GM10847 (cell line): ENCODE measurements at regions not wholly inside any gene's neighbourhood (a gene's known extent, or its start where the extent isn't known, plus 50 kb on each side); places are given as distances from the start of the nearest gene placed in this dataset.

ENCODE experiments used
- POLR2A ChIP-seq: IDR thresholded peaks from 2 replicates; pipeline ENCODE4 v1.6.1; 2011; ENCODE audit not compliant: insufficient read length; ENCODE audit errors: extremely low read depth

- no peak for TF ChIP-seq POLR2A
Observed at GRCh38 chr7:68998136-68998535, 600.1 kb upstream of the AUTS2 start.

DNA sequence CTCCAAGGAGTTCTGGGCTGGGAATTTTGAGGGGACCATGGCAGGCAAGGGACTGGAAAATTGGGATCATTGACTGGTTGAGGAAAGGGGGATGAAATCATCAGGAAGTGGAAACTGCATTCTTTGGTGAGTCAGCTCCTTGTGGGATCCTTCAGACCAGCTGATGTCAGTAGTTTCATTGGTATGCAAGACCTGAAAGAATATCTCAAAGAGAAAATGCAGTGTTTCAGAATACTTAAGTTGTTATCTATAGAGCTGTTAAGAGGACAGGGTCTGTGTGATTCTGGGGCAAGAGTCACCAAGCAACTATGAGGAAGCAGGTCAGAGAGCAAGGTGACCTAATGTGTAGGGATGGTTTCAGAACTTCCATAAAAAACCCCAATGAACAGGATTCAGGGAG lies 595.9 kb upstream of the AUTS2 start:
- no peak for TF ChIP-seq POLR2A

- no peak for TF ChIP-seq POLR2A
Observed at GRCh38 chr7:69012149-69012548, 586.1 kb upstream of the AUTS2 start.

- TF ChIP-seq POLR2A = no peak
Observed at GRCh38 chr7:69017208-69017607, 581.1 kb upstream of the AUTS2 start.

DNA sequence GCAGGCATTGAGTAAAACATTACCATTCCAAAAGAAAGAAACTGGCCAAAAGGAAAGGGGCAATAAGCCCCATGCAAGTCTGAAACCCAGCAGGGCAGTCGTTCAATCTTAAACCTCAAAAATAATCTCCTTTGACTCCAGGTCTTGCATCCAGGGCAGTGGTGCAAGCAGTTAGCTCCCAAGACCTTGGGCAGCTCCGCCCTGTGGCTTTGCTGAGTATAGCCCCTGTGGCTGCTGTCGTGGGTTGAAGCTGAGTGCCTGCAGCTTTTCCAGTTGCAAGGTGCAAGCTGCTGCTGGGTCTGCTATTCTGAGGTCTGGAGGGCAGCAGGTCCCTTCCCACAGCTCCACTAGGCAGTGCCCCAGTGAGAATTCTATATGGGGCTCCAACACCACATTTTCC lies 580.1 kb upstream of the AUTS2 start:
- no peak for TF ChIP-seq POLR2A

DNA sequence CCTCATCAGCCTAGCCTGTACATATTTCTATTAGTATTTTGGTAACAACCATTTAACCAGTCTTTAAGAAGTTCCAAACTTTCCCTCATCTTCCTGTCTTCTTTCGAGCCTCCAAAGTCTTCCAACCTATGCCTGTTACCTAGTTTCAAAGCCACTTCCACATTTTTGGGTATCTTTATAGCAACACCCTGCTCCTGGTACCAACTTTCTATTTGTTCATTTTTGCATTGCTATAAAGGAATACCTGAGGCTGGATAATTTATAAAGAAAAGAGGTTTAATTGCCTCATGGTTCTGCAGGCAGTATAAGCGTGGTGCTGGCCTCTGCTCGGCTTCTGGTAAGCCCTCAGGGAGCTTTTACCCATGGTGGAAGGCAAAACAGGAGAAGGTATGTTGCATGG lies 578.8 kb upstream of the AUTS2 start:
- TF ChIP-seq POLR2A = no peak

- TF ChIP-seq POLR2A = no peak
Observed at GRCh38 chr7:69020536-69020935, 577.7 kb upstream of the AUTS2 start.

DNA sequence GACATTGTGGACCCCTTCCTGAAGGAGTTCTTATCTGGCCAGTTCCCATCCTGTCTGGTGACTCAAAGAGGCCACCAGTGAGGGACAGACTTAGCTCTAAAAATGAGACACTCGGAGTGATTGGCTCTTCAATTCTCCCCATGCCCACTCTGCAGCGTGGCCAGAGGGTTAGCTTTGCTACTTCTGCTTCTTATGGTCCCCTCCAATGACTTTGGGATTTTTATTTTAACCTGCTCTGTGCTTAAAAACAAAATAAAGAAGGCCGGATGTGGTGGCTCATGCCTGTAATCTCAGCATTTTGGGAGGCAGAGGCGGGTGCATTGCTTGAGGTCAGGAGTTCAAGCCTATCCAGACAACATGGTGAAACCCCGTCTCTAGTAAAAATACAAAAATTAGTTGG lies 573.0 kb upstream of the AUTS2 start:
- no peak for TF ChIP-seq POLR2A

- no peak for TF ChIP-seq POLR2A
Observed at GRCh38 chr7:69032848-69033247, 565.4 kb upstream of the AUTS2 start.

DNA sequence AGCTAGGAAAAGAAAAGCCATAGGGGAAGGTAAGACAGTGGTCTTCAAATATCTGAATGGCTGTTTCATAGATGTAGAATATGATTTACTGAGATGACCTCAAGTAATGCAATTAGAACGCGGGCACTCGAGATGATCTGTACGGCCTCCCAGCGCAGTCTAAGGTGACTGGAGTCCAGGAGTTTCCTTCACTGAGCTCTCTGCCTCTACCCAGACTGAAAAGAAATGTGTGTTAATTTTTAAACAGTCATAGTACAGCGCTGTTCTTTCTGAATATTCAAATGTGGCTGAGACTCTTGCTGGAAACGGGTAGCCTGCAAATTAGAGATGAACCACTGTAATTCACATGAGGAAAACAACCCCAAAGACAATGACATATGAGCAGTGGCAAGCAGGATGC lies 562.4 kb upstream of the AUTS2 start:
- no peak for TF ChIP-seq POLR2A

- TF ChIP-seq POLR2A = no peak
Observed at GRCh38 chr7:69036301-69036700, 562.0 kb upstream of the AUTS2 start.

- TF ChIP-seq POLR2A = no peak
Observed at GRCh38 chr7:69038915-69039314, 559.4 kb upstream of the AUTS2 start.

DNA sequence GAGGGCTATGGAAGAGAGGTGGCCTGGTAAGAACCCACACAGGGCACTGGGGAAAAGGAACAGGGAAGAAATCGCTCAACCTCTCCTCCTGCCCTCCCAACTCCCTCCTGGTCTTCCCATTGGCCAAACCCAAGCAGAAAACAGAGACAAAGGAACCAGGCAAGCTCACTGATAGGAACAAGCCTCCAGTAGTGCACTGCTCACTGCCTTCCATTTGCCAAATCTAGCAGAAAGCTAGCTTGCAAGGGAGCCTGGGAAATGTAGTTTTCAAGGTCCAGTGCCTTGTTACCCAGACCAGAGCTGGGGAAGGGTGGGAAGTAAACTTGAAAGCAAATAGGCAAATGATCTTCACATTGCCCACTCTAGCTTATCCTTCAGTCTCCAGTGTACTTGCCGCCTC lies 556.1 kb upstream of the AUTS2 start:
- TF ChIP-seq POLR2A = no peak

GRCh38 chr7:69047151-69047754 lies 551.0 kb upstream of the AUTS2 start:
- TF ChIP-seq POLR2A = no peak

DNA sequence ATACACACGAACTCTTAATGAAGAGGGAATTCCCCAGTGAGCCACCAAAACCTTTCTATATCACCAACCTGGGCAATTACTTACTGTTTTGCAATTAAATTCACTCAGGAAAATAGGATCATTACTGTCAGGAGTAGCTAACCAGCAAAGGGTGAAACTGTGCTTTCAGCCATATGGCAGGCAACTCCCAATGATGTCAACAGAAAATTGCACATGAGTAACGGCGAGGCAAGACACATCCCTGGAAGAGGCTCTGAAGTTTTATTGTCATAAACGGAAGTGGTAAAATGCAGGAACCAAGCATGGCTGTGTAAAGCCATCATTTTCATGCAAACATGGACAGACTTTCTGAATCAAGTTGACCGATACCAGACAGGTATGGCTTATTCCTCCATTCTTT lies 548.9 kb upstream of the AUTS2 start:
- no peak for TF ChIP-seq POLR2A

DNA sequence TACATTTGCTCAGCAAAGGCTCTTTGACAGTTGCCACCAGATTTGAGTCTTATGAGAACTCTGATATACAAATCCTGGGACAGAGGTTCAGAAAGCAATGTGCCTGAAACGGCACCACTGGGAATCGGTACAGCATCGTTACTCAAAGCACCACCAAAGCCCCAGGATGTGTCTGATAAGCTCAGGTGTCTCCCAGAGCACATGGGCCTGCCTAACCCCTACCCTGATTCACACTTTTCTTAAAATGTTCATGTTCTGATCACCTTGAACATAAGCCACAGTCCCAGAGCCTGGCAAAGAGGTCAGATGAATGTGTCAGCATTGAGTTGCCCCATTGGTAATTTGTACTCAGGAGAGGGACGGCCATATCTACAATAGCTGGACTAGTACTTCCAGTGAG lies 545.8 kb upstream of the AUTS2 start:
- TF ChIP-seq POLR2A = no peak

- TF ChIP-seq POLR2A = no peak
Observed at GRCh38 chr7:69060516-69060915, 537.8 kb upstream of the AUTS2 start.
